Liver (tissue), 3 donors: ENCODE measurements at regions not wholly inside any gene's neighbourhood (a gene's known extent, or its start where the extent isn't known, plus 50 kb on each side); places are given as distances from the start of the nearest gene placed in this dataset.

ENCODE experiments used
- EGR1 ChIP-seq, 2 donors: IDR thresholded peaks; 2 replicates each; pipeline ENCODE4 v1.6.1; 2016 to 2018; ENCODE audit warnings: antibody characterized with exemption in 2 of 2, low read depth in 2 of 2
- GABPA ChIP-seq, 2 donors: IDR thresholded peaks in 1 of 2; conservative IDR thresholded peaks in 1 of 2; 2 replicates each; pipeline ENCODE4 v1.6.1; 2016; ENCODE audit warnings: antibody characterized with exemption in 2 of 2, mild to moderate bottlenecking in 1 of 2, moderate library complexity in 1 of 2
- RXRA ChIP-seq, 2 donors: IDR thresholded peaks; 2 replicates each; pipeline ENCODE4 v1.6.1; 2017 to 2018; ENCODE audit warnings: antibody characterized with exemption in 2 of 2, mild to moderate bottlenecking in 1 of 2
- SP1 ChIP-seq: IDR thresholded peaks from 2 replicates; pipeline ENCODE4 v1.6.1; 2018; ENCODE audit warnings: antibody characterized with exemption, mild to moderate bottlenecking
- YY1 ChIP-seq: IDR thresholded peaks from 2 replicates; pipeline ENCODE4 v1.6.1; 2016; ENCODE audit warnings: antibody characterized with exemption, mild to moderate bottlenecking
- TF ChIP-seq, protein P1 (sequence below): fragments of 150-350 bp; IDR thresholded peaks from 2 replicates; pipeline ENCODE4 v1.5.1; 2017; ENCODE audit warnings: improper control_type of control experiment, low read depth, low read length; ENCODE audit not compliant: missing input control
- TF ChIP-seq, protein P2 (sequence below): IDR thresholded peaks from 2 replicates; pipeline ENCODE4 v1.6.1; 2016; ENCODE audit warnings: antibody characterized with exemption
- TF ChIP-seq, protein P3 (sequence below): IDR thresholded peaks from 2 replicates; pipeline ENCODE4 v1.6.1; 2016; ENCODE audit warnings: antibody characterized with exemption
- TF ChIP-seq, protein P4 (sequence below): IDR thresholded peaks from 2 replicates; pipeline ENCODE4 v1.6.1; 2016; ENCODE audit warnings: antibody characterized with exemption
- donor health status: healthy.
- donor health status: healthy.

DNA sequence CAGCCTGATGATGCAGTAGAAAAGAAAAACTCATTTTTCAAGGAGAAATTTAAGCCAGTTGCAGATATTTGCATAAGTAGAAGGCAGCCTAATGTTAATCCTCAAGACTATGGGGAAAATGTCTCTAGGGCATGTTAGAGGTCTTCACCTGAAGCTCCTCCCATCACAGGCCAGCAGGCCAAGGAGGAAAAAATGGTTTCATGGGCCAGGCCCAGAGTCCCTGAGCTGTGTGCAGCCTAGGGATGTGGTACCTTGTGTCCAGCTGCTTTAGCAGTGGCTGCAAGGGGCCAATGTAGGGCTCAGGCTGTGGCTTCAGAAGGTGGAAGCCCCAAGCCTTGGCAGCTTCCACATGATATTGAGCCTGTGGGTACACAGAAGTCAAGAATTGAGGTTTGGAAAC, 1946.7 kb upstream of the FLRT2 start:
- TF ChIP-seq, protein P1, sequence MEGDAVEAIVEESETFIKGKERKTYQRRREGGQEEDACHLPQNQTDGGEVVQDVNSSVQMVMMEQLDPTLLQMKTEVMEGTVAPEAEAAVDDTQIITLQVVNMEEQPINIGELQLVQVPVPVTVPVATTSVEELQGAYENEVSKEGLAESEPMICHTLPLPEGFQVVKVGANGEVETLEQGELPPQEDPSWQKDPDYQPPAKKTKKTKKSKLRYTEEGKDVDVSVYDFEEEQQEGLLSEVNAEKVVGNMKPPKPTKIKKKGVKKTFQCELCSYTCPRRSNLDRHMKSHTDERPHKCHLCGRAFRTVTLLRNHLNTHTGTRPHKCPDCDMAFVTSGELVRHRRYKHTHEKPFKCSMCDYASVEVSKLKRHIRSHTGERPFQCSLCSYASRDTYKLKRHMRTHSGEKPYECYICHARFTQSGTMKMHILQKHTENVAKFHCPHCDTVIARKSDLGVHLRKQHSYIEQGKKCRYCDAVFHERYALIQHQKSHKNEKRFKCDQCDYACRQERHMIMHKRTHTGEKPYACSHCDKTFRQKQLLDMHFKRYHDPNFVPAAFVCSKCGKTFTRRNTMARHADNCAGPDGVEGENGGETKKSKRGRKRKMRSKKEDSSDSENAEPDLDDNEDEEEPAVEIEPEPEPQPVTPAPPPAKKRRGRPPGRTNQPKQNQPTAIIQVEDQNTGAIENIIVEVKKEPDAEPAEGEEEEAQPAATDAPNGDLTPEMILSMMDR = no peak
- TF ChIP-seq GABPA (IDR thresholded peaks at IDR 0.05 in 1 of 2, conservative IDR thresholded peaks at IDR 0.05 in 1 of 2) (no peak), SP1 (no peak), EGR1 (IDR thresholded peaks at IDR 0.05; ENCODE audit: low read depth in 2 of 2) (no peak), RXRA (IDR thresholded peaks at IDR 0.05) (no peak), YY1 (no peak)
- TF ChIP-seq, protein P2, sequence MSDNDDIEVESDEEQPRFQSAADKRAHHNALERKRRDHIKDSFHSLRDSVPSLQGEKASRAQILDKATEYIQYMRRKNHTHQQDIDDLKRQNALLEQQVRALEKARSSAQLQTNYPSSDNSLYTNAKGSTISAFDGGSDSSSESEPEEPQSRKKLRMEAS = no peak
- TF ChIP-seq, protein P3, sequence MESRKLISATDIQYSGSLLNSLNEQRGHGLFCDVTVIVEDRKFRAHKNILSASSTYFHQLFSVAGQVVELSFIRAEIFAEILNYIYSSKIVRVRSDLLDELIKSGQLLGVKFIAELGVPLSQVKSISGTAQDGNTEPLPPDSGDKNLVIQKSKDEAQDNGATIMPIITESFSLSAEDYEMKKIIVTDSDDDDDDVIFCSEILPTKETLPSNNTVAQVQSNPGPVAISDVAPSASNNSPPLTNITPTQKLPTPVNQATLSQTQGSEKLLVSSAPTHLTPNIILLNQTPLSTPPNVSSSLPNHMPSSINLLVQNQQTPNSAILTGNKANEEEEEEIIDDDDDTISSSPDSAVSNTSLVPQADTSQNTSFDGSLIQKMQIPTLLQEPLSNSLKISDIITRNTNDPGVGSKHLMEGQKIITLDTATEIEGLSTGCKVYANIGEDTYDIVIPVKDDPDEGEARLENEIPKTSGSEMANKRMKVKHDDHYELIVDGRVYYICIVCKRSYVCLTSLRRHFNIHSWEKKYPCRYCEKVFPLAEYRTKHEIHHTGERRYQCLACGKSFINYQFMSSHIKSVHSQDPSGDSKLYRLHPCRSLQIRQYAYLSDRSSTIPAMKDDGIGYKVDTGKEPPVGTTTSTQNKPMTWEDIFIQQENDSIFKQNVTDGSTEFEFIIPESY = no peak
- TF ChIP-seq, protein P4, sequence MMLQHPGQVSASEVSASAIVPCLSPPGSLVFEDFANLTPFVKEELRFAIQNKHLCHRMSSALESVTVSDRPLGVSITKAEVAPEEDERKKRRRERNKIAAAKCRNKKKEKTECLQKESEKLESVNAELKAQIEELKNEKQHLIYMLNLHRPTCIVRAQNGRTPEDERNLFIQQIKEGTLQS = no peak
